OCI-LY1 (cell line): ENCODE measurements at regions not wholly inside any gene's neighbourhood (a gene's known extent, or its start where the extent isn't known, plus 50 kb on each side); places are given as distances from the start of the nearest gene placed in this dataset.

Source experiments
- CTCF ChIP-seq: fragments of 200-600 bp; sonication (generic), shearing (Covaris generic); IDR thresholded peaks from 2 replicates; pipeline ENCODE4 v1.5.1; 2017; ENCODE audit warnings: mild to moderate bottlenecking, antibody characterized with exemption, low read length, moderate library complexity, mixed read lengths
- EZH2 ChIP-seq: fragments of 200-600 bp; sonication (generic), shearing (Covaris generic); IDR thresholded peaks from 2 replicates; pipeline ENCODE4 v1.8.0; 2017; ENCODE audit warnings: borderline replicate concordance, mixed run types, mild to moderate bottlenecking, antibody characterized with exemption, low read length, moderate library complexity, mixed read lengths

DNA sequence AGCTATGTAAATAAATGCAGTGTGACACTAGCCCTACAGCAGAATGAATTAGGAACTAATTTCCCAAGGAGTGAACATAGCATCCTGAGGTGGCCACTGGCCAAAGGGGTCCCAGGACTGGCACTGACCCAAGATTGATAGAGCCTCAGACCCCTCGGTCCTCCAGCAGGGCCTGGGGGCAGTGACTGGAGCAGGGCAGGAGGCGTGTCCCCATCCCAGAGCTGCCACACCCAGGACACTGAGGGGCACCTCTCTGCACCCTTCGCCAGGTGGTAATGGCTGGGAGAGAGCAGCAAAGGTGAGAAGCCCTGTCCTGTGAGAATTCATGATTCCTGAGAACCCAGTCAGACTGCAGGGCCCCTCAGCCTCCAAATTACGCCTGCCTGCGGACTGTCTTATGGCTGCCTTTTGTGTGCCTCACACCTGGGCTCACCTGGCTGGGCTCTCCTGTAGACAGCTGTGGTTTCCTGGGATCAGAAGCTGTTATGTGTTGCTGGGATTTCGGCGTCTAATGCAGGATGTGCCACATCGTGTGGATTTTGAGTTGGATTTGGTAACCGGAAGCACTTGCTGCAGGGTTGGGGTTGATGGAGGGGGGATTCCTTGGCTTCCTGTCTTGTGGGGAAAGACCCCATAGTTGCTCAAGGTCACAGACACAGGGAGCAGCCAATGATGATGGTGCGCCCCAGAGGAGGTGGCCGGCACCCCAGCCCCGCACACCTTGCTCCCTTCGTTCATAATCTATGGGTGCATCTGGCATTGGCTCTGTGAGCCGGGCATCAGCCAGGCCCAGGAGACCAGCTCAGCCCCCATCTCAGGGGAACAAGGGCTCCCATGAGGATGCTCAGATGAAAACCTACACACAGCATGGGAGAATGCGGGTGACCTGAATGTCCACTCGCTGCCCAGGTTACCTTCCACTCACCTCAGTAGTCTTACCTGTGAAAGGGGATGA, 582.9 kb downstream of the BRD1 start:
- TF ChIP-seq CTCF (no peak), EZH2 (no peak)
